Head of caudate nucleus (tissue), 42 donors: ENCODE measurements at regions not wholly inside any gene's neighbourhood (a gene's known extent, or its start where the extent isn't known, plus 50 kb on each side); places are given as distances from the start of the nearest gene placed in this dataset.
A peak's percentile ranks its signal among the peaks of the same experiment; 100 is the strongest.

Source experiments
- DNase-seq, 42 donors: peaks; one replicate each; pipeline versions ENCODE4 v3.0.0 to v3.0.0-alpha.2; 2020 to 2021; ENCODE audit warnings: mixed read lengths in 7 of 42
- intact Hi-C: fragments of 100-400 bp; cut with DNase I; formaldehyde crosslinking; loops from one replicate; pipeline ENCODE4 v1.15.0; 2022

DNA sequence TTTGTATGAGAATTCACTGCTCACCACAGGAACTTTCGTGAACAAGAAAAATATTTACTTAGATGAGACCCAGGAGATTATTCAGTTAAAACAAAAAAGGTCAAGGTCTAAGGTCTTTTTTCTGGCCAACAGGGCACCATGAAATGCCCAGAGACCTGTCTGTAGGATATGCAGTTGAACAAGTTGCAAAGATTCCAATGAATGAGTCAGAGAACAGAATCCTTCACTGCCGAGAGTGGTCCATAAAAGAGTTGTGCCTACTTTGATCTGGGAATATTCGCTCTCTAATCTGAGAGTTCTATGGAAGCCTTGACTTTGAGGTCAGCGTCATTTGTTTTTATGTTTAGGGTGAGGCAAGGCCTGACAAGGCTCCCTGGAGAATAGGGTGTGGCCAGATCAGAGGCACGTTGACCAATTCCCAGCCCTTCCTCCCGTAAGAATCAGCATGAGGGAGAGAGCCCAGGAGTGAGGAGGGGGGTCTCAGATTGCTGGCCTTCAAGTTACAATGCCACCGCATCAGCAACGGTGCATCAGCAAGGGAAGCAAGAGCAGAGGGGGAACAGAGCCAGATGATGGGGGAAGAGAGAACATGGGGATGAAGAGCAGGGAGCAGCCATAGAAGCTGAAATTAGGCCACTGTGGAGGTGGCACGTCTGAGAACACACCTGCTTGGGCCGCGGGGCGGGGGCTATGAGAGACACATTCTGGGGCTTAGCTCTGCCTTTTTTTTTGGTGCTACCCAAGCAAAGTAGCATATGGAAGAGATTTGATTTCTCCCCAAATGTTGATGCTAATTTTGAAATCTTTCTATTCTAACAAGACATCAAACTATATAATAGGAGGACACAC is 206.4 kb upstream of the RAB4A start:
- DNase-seq, result peak in 1 of 42 donors; percentile 40
- intact Hi-C loops, result no loop called here

DNA sequence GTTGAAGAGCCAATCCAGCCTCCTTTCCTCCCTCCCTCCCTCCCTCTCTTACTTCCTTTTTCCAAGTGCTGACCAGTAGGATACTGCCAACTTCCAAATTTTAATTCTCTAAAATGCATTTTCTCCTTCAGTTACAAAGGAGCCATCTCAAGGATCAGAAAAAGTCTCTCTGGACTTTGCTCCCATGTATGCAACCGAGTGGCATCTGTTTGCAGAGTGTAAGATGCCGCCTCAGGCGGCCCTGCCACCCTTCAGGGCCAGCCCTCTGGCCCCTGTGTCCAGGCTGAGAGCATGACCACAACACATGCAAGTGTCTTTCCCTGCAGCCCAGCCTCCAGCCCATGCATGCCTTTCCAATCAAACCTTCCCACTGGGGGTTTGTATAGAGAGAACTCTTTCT is 205.3 kb upstream of the RAB4A start:
- intact Hi-C loops, result no loop called here
- no peak for DNase-seq

DNA sequence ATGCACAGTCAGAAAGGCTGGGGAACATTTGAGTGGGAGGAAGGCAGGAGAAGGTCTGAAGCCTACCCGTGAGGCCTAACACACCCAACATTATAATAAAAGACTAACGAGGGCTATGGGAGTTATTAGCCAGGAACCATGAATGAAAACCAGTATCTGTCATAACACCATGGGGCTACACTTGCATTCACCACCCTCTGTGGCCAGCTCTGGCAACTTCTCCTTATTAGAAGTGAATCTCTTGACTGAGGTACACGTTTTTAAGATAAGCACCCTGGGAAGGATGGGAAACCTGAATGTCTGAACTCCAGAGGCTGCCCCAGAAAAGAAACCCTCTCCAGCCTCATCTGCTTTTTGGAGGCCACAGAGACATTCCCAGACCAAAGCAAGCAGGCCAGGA is 204.3 kb upstream of the RAB4A start:
- peak in 1 of 42 donors; percentile 22 for DNase-seq
- intact Hi-C loops, result no loop called here

DNA sequence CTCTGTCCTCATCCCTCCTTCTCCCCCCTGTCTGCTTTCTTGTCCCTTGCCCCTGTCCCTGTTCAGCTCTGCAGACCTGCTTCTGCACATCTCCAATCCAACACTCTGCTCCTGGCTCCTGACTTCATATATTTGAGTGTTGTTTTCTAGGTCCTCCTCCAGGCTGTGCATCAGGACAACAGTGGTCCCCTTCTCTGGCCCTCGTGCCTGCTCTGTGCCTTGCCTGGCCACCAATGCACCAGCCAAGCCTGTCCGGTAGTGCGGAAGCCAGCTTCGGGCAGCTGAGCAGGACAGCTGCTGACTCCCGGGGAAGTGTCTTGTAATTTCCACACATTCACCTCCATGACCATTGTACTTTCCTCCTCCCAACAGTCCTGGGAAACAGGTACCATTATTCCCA is 203.4 kb upstream of the RAB4A start:
- DNase-seq, result peak in 1 of 42 donors; percentile 42
- intact Hi-C loops, result no loop called here

DNA sequence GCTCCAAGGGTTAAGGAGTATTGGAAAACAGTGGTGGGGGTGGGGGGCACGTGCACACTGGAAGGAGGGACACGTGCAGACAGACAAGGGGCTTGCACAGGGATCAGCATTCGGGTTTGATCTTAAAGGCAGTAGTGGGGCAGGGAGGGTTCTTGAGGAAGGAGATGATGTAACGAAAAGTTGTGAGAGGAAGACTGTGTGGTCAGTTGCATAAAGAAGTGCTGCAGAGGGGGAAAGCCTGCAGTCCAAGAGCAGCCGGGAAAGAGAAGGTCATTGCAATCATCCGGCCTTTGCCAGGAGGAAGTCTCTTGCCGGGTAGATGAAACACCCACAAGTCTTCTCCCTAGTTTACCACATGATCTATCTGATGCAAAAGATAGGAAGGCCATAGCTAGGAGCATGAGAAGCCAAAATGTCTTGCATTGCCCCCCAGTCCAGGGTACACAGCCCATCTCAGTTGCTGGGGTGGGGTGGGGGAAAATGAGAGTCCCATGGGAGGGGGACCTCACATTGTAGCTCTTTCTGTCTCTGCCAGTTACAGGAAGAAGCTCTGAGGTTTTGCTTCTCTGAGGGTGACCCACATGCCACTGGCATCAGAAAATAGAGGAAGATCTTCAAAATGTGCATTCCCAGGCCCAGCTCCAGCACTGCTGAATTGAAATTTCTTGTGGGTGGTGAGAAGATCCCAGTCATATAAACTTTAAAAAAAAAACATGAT is 202.5 kb upstream of the RAB4A start:
- DNase-seq, result peak in 19 of 42 donors; percentile 23 to 67 (median 40)

GRCh38 chr1:229069176-229069575 is 201.7 kb upstream of the RAB4A start:
- intact Hi-C loops, result no loop called here
- DNase-seq, result no peak

More for the DNA sequence above, 202.5 kb upstream of the RAB4A start:
- intact Hi-C loops, result no loop called here

DNA sequence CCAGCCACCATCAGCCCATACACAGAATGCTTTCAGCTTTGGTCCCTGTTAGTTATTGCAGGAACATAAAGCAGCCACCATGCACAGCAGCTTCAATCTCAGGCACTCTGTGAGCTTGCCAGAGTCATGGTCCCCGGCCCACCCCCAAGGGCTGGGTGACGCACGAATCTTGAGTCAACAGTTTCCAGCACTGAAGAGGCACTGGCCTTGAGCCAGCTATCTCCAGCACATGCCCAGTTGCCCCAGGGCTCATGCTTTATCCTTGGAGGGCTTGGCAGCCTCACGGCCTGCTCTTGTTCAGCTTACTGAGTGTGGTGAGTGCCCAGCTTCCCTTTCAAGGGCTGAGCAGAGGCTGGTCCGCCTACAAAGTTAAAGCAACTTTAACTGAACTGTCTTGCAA is 200.7 kb upstream of the RAB4A start:
- intact Hi-C loops, result no loop called here
- peak; percentile 47 to 91 (median 74) for DNase-seq

- peak in 1 of 42 donors; percentile 22 for DNase-seq
- intact Hi-C loops, result no loop called here
Measured at GRCh38 chr1:229073251-229073650, 197.7 kb upstream of the RAB4A start.

DNA sequence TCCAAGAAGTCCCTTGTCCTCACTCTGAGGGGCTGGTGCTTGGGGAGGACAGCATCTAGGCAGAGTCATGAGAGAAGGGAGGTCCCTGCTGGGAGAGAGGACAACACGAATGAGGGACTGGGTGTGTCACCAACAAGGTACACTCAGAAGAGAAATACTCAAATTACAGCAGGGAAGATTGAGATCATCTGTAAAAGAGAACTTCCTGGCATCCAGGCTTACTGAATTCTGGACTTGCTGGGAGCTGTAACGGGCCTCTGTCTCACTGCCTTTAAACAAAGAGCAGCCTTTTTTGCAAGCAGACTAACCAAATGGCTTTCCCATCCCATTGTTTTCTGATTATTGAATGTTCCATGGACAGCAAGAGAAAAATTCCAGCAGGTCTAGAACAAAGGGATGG is 195.7 kb upstream of the RAB4A start:
- intact Hi-C loops, result no loop called here

DNA sequence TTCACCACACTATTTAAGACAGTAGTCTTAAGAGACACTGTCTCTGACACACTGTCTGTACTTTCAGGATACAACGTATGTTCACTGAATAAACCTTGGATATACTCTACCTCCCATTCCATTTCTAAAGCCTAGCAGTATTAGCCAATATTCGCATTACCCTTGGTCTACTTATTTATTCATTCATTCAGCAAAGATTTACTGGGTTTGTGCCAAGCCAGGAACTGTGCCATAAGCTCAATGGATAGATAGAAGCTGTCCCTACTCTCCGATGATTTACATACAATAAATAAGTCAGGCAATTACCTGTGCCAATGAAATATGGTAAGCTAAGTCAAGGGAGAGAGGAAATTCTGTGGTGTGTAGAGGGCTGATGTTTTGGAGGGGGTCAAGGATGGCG is 195.2 kb upstream of the RAB4A start:
- peak in 1 of 42 donors; percentile 37 for DNase-seq
- intact Hi-C loops, result no loop called here

More for the DNA sequence above, 195.7 kb upstream of the RAB4A start:
- peak in 2 of 42 donors; percentile 28 to 40 for DNase-seq

- intact Hi-C loops, result no loop called here
- DNase-seq, result peak in 1 of 42 donors; percentile 28
Measured at GRCh38 chr1:229076195-229076594, 194.7 kb upstream of the RAB4A start.

DNA sequence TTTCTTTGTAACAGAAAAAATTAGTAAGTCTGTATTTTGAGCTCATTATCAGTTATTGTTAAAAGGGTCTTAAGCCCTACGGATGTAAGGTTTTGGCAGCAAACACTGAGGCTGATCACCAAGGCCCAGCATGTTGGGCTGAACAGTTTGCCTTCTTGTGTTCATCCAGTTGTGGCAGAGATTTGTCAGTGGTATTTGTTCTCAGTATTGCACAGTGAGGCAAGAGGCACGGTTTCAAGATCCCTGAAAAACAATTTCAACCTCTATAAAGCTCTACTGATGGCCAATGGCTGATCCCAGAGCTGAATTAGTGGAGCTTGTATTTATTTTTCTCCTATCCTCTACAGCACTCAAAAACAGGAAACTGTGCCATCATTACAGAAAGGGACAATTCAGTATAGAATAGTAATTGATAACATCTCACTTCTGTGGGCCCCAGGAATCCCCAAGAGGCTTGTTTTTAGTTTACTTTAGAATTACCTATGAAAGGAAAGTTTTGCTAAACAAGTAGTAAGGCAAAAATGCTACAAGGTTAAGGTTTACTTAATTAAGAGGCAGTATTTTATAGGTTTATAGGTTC is 191.8 kb upstream of the RAB4A start:
- intact Hi-C loops, result no loop called here
- DNase-seq, result peak in 1 of 42 donors; percentile 18

- DNase-seq, result no peak
- intact Hi-C loops, result no loop called here
Measured at GRCh38 chr1:229080361-229080760, 190.6 kb upstream of the RAB4A start.

- intact Hi-C loops, result no loop called here
- DNase-seq, result no peak
Measured at GRCh38 chr1:229085291-229085690, 185.6 kb upstream of the RAB4A start.

- no peak for DNase-seq
- intact Hi-C loops, result no loop called here
Measured at GRCh38 chr1:229086091-229086490, 184.8 kb upstream of the RAB4A start.

- DNase-seq, result no peak
- intact Hi-C loops, result no loop called here
Measured at GRCh38 chr1:229086686-229087085, 184.2 kb upstream of the RAB4A start.

- peak in 4 of 42 donors; percentile 15 to 37 (median 36) for DNase-seq
- intact Hi-C loops, result no loop called here
Measured at GRCh38 chr1:229087339-229087738, 183.6 kb upstream of the RAB4A start.

DNA sequence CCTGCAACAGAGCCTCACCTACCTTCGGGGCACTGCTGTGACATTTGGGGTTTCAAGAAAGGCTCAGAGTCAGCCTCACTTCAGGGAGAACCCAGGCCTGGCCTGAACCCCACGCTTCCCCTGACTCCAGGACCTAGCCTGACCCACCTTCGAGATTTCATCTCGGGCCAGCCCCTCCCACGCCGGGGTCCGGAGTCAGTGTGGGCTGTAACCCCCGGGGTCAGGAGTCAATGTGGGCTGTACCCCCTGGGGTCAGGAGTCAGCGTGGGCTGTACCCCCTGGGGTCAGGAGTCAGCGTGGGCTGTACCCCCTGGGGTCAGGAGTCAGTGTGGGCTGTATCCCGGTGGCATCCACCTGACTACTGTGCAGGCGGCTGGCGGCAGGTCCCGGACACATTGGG is 183.0 kb upstream of the RAB4A start:
- intact Hi-C loops, result no loop called here
- DNase-seq, result peak in 3 of 42 donors; percentile 10 to 37 (median 20)

- intact Hi-C loops, result no loop called here
- DNase-seq, result peak in 2 of 42 donors; percentile 11 to 33
Measured at GRCh38 chr1:229088711-229089110, 182.2 kb upstream of the RAB4A start.
